Endothelial cell (in vitro differentiated cells): ENCODE measurements at regions not wholly inside any gene's neighbourhood (a gene's known extent, or its start where the extent isn't known, plus 50 kb on each side); places are given as distances from the start of the nearest gene placed in this dataset.

Experiments
- DNase-seq: peaks from one replicate; pipeline ENCODE4 v3.0.0; 2021; ENCODE audit warnings: low spot score
- H3K27ac Mint-ChIP-seq: one replicate; pipeline ENCODE4 v1.8.0; 2021; ENCODE audit warnings: mixed read lengths, inconsistent platforms; ENCODE audit not compliant: unreplicated experiment
- H3K27me3 Mint-ChIP-seq: one replicate; pipeline ENCODE4 v1.8.0; 2021; ENCODE audit warnings: mild to moderate bottlenecking, moderate library complexity, mixed read lengths, inconsistent platforms; ENCODE audit not compliant: unreplicated experiment
- H3K36me3 Mint-ChIP-seq: one replicate; pipeline ENCODE4 v1.8.0; 2021; ENCODE audit warnings: mild to moderate bottlenecking, low read depth, mixed read lengths, inconsistent platforms; ENCODE audit not compliant: unreplicated experiment
- H3K4me1 Mint-ChIP-seq: one replicate; pipeline ENCODE4 v1.8.0; 2021; ENCODE audit warnings: mild to moderate bottlenecking, mixed read lengths, inconsistent platforms; ENCODE audit not compliant: unreplicated experiment
- H3K4me3 Mint-ChIP-seq: one replicate; pipeline ENCODE4 v1.8.0; 2021; ENCODE audit warnings: mild to moderate bottlenecking, mixed read lengths, inconsistent platforms; ENCODE audit not compliant: unreplicated experiment
- H3K9me3 Mint-ChIP-seq: one replicate; pipeline ENCODE4 v1.8.0; 2021; ENCODE audit warnings: mixed read lengths, inconsistent platforms; ENCODE audit not compliant: unreplicated experiment
- TF ChIP-seq, protein P1 (sequence below): fragments of 200-600 bp; sonication (generic); IDR thresholded peaks from one replicate; pipeline ENCODE4 v1.5.0; 2021; ENCODE audit warnings: antibody characterized with exemption; ENCODE audit not compliant: unreplicated experiment

DNA sequence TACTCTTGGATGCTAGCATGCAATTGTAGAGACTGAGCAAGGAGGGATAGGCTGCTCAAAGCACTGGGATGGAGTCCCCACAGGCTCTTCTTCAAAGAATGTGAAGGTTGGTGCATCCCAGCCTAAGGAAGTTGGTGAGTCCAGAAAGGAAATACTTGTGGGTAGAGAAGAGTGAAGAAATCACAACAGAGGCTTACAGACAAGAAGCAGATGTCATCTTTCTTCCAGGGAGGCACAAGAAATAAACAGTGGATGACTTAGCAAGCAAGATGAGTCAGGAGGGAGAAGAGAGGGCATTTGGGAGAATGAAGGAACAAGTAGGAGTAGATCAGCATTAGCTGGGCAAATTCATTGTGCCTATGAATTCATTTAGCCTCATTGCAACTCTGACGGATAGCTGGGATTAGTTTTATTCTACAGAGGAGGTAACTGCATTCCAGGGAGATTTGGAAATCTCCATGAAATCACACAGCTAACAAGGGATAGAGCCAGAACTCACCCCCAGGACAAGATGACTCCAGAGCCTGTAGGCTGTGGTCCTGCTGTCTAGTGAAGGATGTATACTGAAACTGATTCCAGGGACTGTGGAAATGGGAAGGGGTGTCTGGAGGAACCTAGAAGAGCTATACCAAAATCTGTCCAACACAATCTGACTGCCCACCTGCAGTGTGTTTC is 125.8 kb upstream of the SPTLC3 start:
- Mint-ChIP-seq H3K4me1 (no peaks in the 10 kb centered on the region), H3K27me3 (no peaks in the 10 kb centered on the region), H3K4me3 (no peak overlapping the region), H3K27ac (no peak overlapping the region), H3K36me3 (no peaks in the 10 kb centered on the region), H3K9me3 (no peaks in the 10 kb centered on the region)
- TF ChIP-seq, protein P1, sequence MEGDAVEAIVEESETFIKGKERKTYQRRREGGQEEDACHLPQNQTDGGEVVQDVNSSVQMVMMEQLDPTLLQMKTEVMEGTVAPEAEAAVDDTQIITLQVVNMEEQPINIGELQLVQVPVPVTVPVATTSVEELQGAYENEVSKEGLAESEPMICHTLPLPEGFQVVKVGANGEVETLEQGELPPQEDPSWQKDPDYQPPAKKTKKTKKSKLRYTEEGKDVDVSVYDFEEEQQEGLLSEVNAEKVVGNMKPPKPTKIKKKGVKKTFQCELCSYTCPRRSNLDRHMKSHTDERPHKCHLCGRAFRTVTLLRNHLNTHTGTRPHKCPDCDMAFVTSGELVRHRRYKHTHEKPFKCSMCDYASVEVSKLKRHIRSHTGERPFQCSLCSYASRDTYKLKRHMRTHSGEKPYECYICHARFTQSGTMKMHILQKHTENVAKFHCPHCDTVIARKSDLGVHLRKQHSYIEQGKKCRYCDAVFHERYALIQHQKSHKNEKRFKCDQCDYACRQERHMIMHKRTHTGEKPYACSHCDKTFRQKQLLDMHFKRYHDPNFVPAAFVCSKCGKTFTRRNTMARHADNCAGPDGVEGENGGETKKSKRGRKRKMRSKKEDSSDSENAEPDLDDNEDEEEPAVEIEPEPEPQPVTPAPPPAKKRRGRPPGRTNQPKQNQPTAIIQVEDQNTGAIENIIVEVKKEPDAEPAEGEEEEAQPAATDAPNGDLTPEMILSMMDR: no peak
- no peak for DNase-seq

DNA sequence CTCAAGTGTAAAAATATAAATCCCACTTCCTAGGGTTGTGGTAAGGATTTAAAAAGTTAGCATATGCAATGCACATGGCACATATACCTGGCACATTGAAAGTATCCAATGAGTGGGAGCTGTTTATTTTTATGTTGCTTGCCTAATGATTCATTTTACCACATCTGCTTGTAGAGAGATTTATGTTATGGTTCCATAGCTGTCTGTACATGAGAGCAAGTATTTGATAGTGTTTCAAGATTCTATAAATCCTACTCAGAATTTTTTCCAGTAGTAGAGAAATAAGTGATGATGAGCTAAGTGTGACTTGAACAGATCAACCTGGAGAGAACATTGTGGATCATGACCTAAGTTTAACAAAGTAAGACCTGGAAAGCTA is 125.3 kb upstream of the SPTLC3 start:
- Mint-ChIP-seq H3K27me3 (no peaks in the 10 kb centered on the region), H3K27ac (no peak overlapping the region), H3K9me3 (no peaks in the 10 kb centered on the region)

DNA sequence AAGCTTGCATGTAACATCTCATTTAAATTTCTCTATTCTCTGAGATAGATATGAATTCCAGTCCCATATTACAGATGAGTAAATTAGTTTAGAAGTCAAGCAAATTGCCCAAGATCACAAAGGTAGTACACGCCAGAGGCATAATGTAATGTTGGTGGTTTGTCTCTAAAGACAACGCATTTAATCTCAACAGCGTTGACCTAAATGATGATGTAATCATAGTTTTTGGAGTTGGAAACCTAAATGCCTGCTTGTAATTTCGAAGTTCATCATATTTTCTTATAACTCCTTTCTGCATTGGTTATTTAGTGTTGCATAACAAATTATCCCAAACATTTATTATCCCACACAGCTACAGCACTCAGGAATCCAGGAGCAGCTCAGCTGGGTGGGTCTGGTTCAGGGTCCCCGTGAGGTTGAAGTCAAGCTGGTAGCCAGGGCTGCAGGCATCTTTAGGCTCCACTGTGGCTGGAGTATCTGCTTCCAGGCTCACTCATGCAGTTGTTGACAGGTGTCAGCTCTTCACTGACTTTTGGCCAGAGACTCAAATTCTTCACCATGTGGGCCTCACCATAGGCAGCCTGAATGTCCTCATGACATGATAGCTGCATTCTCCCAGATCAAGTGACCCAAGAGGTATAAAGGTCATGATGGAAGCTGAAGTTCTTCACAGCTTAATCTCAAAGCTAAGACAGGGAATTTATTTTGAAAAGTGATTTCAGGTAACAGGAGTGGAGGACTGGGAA is 122.0 kb upstream of the SPTLC3 start:
- TF ChIP-seq, protein P1: no peak
- Mint-ChIP-seq H3K9me3 (no peaks in the 10 kb centered on the region), H3K36me3 (no peaks in the 10 kb centered on the region), H3K27ac (no peak overlapping the region), H3K27me3 (no peaks in the 10 kb centered on the region), H3K4me1 (no peaks in the 10 kb centered on the region), H3K4me3 (no peak overlapping the region)
- DNase-seq: no peak

More for the DNA sequence above, 125.3 kb upstream of the SPTLC3 start:
- no peaks in the 10 kb centered on the region for H3K36me3 Mint-ChIP-seq
- DNase-seq: no peak
- H3K4me1 Mint-ChIP-seq: no peaks in the 10 kb centered on the region
- TF ChIP-seq, protein P1: no peak
- H3K4me3 Mint-ChIP-seq: no peak overlapping the region

DNA sequence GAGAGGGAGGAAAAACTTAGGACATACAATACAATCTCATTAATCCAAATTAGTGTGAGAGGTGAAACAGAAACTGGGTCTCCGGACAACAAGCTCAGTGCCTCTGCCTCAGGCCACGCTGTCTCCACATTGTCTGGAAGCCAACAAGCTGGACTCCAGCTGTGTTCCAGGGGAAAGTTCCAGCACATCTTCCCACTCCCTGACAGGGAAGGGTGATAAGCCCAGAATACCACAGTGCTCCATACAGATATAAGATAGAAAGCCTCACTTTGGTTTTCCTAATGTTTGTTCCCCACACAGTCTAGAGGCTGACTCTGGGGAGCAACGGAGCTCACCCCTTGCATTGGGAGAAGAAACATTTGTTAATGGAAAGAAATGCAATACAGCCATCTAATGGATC is 117.1 kb upstream of the SPTLC3 start:
- peaks cover 1% of the 10 kb centered on the region for H3K27me3 Mint-ChIP-seq
- H3K27ac Mint-ChIP-seq: no peak overlapping the region
- no peak for DNase-seq
- no peak overlapping the region for H3K4me3 Mint-ChIP-seq
- H3K36me3 Mint-ChIP-seq: no peaks in the 10 kb centered on the region
- no peaks in the 10 kb centered on the region for H3K4me1 Mint-ChIP-seq
- TF ChIP-seq, protein P1: no peak
- H3K9me3 Mint-ChIP-seq: no peaks in the 10 kb centered on the region

DNA sequence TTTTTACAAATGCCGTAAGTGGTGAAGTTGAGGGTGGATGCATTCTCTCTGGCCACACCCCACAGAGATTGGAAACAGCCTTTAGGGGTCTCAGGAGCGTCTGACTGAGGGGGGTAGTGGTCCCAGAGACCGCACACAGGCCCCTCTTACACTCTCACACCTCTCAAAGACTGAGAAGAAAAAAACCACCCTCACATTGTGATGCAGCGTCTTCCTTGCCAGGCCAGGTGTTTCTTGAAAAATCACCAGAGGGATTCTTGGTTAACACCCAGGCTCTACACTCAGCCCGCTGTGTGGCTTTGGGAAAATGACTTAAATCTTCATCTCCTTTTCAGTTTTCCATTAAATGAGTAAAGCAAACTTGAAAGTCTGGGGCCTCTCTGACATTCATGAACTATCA is 115.8 kb upstream of the SPTLC3 start:
- Mint-ChIP-seq H3K4me3 (no peak overlapping the region), H3K27ac (no peak overlapping the region), H3K4me1 (no peaks in the 10 kb centered on the region), H3K27me3 (peaks cover 1% of the 10 kb centered on the region), H3K36me3 (no peaks in the 10 kb centered on the region), H3K9me3 (no peaks in the 10 kb centered on the region)
- no peak for DNase-seq
- TF ChIP-seq, protein P1: no peak
